Neural progenitor cell (in vitro differentiated cells): ENCODE measurements at regions not wholly inside any gene's neighbourhood (a gene's known extent, or its start where the extent isn't known, plus 50 kb on each side); places are given as distances from the start of the nearest gene placed in this dataset.

Experiments used
- EZH2 ChIP-seq: fragments of 200-600 bp; sonication (generic); IDR thresholded peaks from 2 replicates; pipeline ENCODE4 v1.6.1; 2017; ENCODE audit warnings: antibody characterized with exemption, mild to moderate bottlenecking, moderate library complexity
- EZH2phosphoT487 ChIP-seq: fragments of 200-600 bp; sonication (generic); IDR thresholded peaks from 2 replicates; pipeline ENCODE4 v1.6.1; 2017; ENCODE audit warnings: antibody characterized with exemption
- TF ChIP-seq, protein P1 (sequence below): fragments of 200-600 bp; sonication (generic); IDR thresholded peaks from 2 replicates; pipeline ENCODE4 v1.5.1; 2017; ENCODE audit warnings: antibody characterized with exemption, mild to moderate bottlenecking

DNA sequence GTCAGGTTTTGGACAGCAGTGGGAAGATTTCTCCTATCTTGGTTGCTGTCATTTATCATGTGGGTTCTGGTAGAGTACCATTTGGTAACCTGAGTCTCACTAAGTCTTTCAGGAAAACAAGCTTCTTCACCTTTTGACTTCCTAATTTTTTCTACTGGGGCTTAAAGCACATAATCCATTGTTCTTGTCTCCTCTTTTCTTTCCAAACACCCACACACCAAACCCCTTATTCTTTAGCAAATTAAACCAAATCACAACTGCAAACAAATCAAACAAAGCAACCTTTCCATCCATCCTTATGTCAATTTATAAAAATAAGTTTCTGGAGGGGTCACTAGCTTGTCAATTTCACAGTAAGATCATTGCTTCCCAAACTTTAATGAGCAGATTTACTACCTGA is 84.1 kb downstream of the ATP23 start:
- TF ChIP-seq, protein P1, sequence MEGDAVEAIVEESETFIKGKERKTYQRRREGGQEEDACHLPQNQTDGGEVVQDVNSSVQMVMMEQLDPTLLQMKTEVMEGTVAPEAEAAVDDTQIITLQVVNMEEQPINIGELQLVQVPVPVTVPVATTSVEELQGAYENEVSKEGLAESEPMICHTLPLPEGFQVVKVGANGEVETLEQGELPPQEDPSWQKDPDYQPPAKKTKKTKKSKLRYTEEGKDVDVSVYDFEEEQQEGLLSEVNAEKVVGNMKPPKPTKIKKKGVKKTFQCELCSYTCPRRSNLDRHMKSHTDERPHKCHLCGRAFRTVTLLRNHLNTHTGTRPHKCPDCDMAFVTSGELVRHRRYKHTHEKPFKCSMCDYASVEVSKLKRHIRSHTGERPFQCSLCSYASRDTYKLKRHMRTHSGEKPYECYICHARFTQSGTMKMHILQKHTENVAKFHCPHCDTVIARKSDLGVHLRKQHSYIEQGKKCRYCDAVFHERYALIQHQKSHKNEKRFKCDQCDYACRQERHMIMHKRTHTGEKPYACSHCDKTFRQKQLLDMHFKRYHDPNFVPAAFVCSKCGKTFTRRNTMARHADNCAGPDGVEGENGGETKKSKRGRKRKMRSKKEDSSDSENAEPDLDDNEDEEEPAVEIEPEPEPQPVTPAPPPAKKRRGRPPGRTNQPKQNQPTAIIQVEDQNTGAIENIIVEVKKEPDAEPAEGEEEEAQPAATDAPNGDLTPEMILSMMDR, result no peak
- TF ChIP-seq EZH2phosphoT487 (no peak), EZH2 (no peak)
